Gastrocnemius medialis (tissue), 4 donors: ENCODE measurements at regions not wholly inside any gene's neighbourhood (a gene's known extent, or its start where the extent isn't known, plus 50 kb on each side); places are given as distances from the start of the nearest gene placed in this dataset.

Experiments
- ATAC-seq, 2 donors: fragments of 150-250 bp; one replicate each; pipeline ENCODE4 v1.9.1; 2016
- DNase-seq, 2 donors: peaks; one replicate each; pipeline ENCODE4 v3.0.0-alpha.2; 2019
- H3K27ac ChIP-seq, 4 donors: fragments of 200-600 bp; sonication (generic); 1 replicate in 1 of 4; 2 replicates in 3 of 4; pipeline ENCODE4 v1.5.1; 2016 to 2018; ENCODE audit warnings: mild to moderate bottlenecking in 2 of 4, moderate library complexity in 1 of 4
- H3K27me3 ChIP-seq, 3 donors: fragments of 200-600 bp; sonication (generic) in 2 of 3; 1 replicate in 1 of 3; 2 replicates in 2 of 3; pipeline versions ENCODE4 v1.5.1 to v1.6.0; 2016 to 2019; ENCODE audit warnings: mild to moderate bottlenecking in 1 of 3, moderate library complexity in 1 of 3
- H3K36me3 ChIP-seq, 2 donors: fragments of 200-600 bp; sonication (generic) in 1 of 2; one replicate each; pipeline ENCODE4 v1.5.1; 2017 to 2018
- H3K4me1 ChIP-seq, 2 donors: fragments of 200-600 bp; sonication (generic) in 1 of 2; one replicate each; pipeline ENCODE4 v1.5.1; 2016 to 2017; ENCODE audit warnings: mild to moderate bottlenecking in 2 of 2
- H3K4me3 ChIP-seq, 4 donors: fragments of 200-600 bp; sonication (generic) in 3 of 4; 1 replicate in 1 of 4; 2 replicates in 3 of 4; pipeline ENCODE4 v1.5.1; 2016 to 2019; ENCODE audit warnings: mild to moderate bottlenecking in 2 of 4
- H3K9me3 ChIP-seq, 3 donors: fragments of 200-600 bp; sonication (generic) in 2 of 3; 1 replicate in 1 of 3; 2 replicates in 2 of 3; pipeline ENCODE4 v1.5.1; 2016 to 2019
- POLR2A ChIP-seq, 2 donors: fragments of 450-650 bp; IDR thresholded peaks; one replicate each; pipeline ENCODE4 v1.6.1; 2017; ENCODE audit warnings: antibody characterized with exemption in 2 of 2, mild to moderate bottlenecking in 2 of 2, moderate library complexity in 2 of 2
- in situ Hi-C, 4 donors: fragments of 200-750 bp; cut with MboI; loops; one replicate each; pipeline versions ENCODE4 v1.15.0 to v1.8.0; 2017; ENCODE audit warnings: low sequenced_read_pairs in 4 of 4
- intact Hi-C: fragments of 100-400 bp; cut with DNase I; formaldehyde crosslinking; loops from one replicate; pipeline ENCODE4 v1.15.1; 2023; ENCODE audit warnings: low total_unique reads
- TF ChIP-seq, protein P1 (sequence below), 5 experiments: fragments of 450-650 bp in 3 of 5; fragments of 200-600 bp in 2 of 5; sonication (generic) in 2 of 5; IDR thresholded peaks in 4 of 5; conservative IDR thresholded peaks in 1 of 5; 1 replicate in 4 of 5; 2 replicates in 1 of 5; pipeline ENCODE4 v1.5.1; 2016 to 2019; ENCODE audit warnings: antibody characterized with exemption in 5 of 5, mild to moderate bottlenecking in 3 of 5, moderate library complexity in 3 of 5

DNA sequence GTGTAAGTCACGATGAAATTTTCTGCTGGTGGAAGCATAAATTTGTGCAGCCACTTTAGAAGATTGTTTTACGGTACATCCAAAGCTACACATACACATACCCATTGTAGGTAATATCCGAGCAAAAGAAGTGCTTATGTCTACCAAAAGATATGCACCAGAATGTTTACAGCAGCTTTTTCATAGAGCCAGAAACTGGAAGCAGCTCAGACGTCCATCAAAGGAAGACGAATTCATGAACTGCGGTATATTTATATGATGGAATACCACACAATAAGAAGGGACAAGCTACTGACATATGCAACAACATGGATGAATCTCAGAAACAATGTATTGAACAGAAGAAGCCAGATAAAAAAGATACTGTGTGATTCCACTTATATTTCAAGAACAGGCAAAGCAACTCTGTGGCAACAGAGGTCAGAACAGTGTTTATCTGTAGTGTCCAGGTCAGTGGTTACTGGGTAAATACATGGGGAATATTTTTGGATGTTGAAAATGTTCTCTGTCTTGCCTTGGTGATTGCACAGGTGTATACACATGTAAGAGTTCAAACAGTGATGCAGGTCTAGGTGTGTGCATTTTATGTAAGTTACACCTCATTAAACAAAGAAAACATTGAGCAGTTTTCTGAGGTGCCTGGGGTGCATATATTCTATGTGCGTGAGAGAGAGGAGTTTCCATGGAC lies 51.9 kb upstream of the EXOC2 start:
- no peaks in the 10 kb centered on the region for H3K4me1 ChIP-seq
- in situ Hi-C loops, result no loop called here
- DNase-seq (no peak), ATAC-seq (no peak)
- no peak overlapping the region for H3K4me3 ChIP-seq
- H3K9me3 ChIP-seq, result no peaks in the 10 kb centered on the region
- no peaks in the 10 kb centered on the region for H3K36me3 ChIP-seq
- no peaks in the 10 kb centered on the region for H3K27me3 ChIP-seq
- intact Hi-C loops, result no loop called here
- H3K27ac ChIP-seq, result no peak overlapping the region
- no peak for TF ChIP-seq POLR2A (IDR thresholded peaks at IDR 0.05)
- TF ChIP-seq, protein P1, sequence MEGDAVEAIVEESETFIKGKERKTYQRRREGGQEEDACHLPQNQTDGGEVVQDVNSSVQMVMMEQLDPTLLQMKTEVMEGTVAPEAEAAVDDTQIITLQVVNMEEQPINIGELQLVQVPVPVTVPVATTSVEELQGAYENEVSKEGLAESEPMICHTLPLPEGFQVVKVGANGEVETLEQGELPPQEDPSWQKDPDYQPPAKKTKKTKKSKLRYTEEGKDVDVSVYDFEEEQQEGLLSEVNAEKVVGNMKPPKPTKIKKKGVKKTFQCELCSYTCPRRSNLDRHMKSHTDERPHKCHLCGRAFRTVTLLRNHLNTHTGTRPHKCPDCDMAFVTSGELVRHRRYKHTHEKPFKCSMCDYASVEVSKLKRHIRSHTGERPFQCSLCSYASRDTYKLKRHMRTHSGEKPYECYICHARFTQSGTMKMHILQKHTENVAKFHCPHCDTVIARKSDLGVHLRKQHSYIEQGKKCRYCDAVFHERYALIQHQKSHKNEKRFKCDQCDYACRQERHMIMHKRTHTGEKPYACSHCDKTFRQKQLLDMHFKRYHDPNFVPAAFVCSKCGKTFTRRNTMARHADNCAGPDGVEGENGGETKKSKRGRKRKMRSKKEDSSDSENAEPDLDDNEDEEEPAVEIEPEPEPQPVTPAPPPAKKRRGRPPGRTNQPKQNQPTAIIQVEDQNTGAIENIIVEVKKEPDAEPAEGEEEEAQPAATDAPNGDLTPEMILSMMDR (IDR thresholded peaks at IDR 0.05 in 4 of 5, conservative IDR thresholded peaks at IDR 0.05 in 1 of 5), result no peak

DNA sequence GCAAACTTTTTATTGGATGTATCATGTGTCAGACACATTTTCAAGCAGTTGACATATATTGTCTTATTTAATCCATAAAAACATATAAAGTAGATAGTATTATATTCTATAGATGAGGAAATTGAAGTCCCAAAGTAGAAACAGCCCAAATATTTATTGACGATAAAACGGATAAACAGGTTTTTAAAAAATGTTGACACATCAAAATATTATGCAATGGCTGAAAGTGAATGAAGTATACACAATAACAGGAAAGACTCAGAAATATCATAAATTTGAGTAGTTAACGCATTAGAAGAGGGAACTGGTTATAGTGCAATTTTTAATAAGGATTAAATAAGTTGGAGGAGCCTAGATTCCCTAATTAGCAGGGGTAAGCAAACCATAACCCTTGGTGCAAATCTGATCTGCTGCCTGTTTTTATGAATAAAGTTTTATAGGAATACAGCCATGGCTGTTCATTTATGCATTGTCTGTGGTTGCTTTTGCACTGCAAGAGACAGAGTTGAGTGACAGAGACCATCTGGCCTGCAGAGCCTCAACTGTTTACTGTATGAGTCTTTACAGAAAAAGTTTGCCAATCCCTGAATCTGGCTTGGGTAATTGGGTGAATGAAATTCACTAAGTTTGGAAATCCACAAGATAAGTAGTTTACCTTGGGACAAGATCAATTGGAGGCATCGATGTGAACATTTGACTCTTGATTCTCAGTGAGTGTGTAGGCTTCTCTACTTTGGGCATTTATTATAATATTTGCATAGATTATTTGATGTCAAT lies 50.6 kb upstream of the EXOC2 start:
- no peak overlapping the region for H3K4me3 ChIP-seq
- ATAC-seq (no peak), DNase-seq (no peak)
- no peaks in the 10 kb centered on the region for H3K36me3 ChIP-seq
- in situ Hi-C loops, result no loop called here
- intact Hi-C loops, result no loop called here
- no peaks in the 10 kb centered on the region for H3K9me3 ChIP-seq
- H3K4me1 ChIP-seq, result no peaks in the 10 kb centered on the region
- TF ChIP-seq, protein P1 (IDR thresholded peaks at IDR 0.05 in 4 of 5, conservative IDR thresholded peaks at IDR 0.05 in 1 of 5), result no peak
- no peak for TF ChIP-seq POLR2A (IDR thresholded peaks at IDR 0.05)
- no peaks in the 10 kb centered on the region for H3K27me3 ChIP-seq
- no peak overlapping the region for H3K27ac ChIP-seq
